GM12865 (cell line): ENCODE measurements at regions not wholly inside any gene's neighbourhood (a gene's known extent, or its start where the extent isn't known, plus 50 kb on each side); places are given as distances from the start of the nearest gene placed in this dataset.
"Not testable (repeated sequence)": the region's sequence is repeated elsewhere in the genome, so short reads cannot be mapped to it uniquely, and the experiment has no call there.

Source experiments
- DNase-seq: peaks from one replicate; pipeline ENCODE4 v3.0.0; 2010; ENCODE audit warnings: low read depth
- H3K4me3 ChIP-seq: 2 replicates; pipeline ENCODE4 v1.5.1; 2011; ENCODE audit warnings: mild to moderate bottlenecking, low read depth, low read length, control low read depth
- TF ChIP-seq, protein P1 (sequence below): IDR thresholded peaks from 2 replicates; pipeline ENCODE4 v1.5.1; 2011; ENCODE audit warnings: low read length, control low read depth, low read depth, inconsistent platforms; ENCODE audit not compliant: insufficient read depth; ENCODE audit errors: missing control alignments

DNA sequence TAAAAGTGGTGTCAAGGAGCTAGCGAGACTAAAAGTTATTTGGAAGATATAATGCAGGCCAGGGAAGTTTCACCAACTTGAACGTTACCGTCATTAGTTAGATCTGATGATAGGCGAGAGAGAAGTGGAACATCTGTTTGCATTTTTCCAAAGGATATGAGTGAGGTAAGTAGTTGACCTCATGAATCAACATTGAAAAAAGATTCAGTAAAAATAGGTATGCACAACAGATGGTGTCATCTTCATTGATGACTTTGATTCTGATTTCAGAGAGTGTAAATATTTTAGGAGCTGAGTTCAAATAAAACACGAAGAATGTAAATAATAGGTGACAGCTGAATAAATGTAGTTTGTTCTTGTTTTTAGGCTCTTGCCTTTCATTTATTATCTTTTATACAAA lies 998.9 kb upstream of the CDH6 start:
- no peak for DNase-seq
- TF ChIP-seq, protein P1, sequence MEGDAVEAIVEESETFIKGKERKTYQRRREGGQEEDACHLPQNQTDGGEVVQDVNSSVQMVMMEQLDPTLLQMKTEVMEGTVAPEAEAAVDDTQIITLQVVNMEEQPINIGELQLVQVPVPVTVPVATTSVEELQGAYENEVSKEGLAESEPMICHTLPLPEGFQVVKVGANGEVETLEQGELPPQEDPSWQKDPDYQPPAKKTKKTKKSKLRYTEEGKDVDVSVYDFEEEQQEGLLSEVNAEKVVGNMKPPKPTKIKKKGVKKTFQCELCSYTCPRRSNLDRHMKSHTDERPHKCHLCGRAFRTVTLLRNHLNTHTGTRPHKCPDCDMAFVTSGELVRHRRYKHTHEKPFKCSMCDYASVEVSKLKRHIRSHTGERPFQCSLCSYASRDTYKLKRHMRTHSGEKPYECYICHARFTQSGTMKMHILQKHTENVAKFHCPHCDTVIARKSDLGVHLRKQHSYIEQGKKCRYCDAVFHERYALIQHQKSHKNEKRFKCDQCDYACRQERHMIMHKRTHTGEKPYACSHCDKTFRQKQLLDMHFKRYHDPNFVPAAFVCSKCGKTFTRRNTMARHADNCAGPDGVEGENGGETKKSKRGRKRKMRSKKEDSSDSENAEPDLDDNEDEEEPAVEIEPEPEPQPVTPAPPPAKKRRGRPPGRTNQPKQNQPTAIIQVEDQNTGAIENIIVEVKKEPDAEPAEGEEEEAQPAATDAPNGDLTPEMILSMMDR, result no peak
- no peak overlapping the region for H3K4me3 ChIP-seq

- no peak overlapping the region for H3K4me3 ChIP-seq
- TF ChIP-seq, protein P1, result no peak
- no peak for DNase-seq
These were observed 1009.7 kb upstream of the CDH6 start for GRCh38 chr5:30183795-30184194.

DNA sequence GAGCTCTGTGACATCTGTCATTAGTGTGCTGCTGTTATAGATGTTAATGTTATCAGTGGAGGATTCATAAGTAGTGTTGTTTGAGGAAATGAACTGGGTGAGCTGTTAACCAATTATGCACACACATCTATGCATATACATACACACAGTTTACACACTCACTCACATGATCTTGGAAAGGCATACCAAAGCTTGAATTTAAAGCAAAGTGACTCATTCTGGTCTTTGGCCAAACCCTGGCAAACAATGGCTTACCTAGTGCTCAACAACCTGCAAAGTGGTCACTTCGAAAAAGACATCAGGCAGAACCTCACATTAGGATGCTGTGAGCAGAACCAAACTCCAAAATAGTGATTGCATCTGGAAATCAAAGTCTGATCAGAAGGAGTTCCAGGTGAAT lies 1037.3 kb upstream of the CDH6 start:
- TF ChIP-seq, protein P1, result no peak
- no peak for DNase-seq
- H3K4me3 ChIP-seq, result no peak overlapping the region

GRCh38 chr5:30152431-30152830 lies 1041.1 kb upstream of the CDH6 start:
- no peak overlapping the region for H3K4me3 ChIP-seq
- TF ChIP-seq, protein P1, result no peak
- no peak for DNase-seq

DNA sequence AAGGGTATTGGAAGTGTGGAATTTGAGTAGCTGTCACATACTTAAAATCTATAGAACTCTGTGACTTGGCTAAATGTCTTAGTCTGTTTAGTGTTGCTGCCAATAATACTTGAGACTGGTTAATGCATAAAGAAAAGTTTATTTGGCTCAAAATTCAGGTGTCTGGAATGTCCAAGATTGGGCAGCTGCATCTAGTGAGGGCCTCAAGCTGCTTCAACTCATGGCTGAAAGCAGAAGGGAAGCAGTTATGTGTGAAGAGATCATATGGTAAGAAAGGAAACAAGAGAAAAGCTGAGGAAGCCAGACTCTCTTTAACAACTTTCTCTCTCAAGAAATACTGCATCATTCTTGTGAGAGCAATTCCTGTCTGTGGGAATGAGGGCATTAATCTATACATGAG lies 1043.3 kb upstream of the CDH6 start:
- no peak for DNase-seq
- TF ChIP-seq, protein P1, result no peak
- no peak overlapping the region for H3K4me3 ChIP-seq

GRCh38 chr5:30149526-30149925 lies 1044.0 kb upstream of the CDH6 start:
- no peak overlapping the region for H3K4me3 ChIP-seq

GRCh38 chr5:30147976-30148375 lies 1045.5 kb upstream of the CDH6 start:
- no peak for DNase-seq
- H3K4me3 ChIP-seq, result no peak overlapping the region
- TF ChIP-seq, protein P1, result no peak

More at GRCh38 chr5:30149526-30149925, 1044.0 kb upstream of the CDH6 start:
- TF ChIP-seq, protein P1, result no peak
- no peak for DNase-seq

GRCh38 chr5:30144059-30144458 lies 1049.4 kb upstream of the CDH6 start:
- not testable (repeated sequence) for DNase-seq, H3K4me3 ChIP-seq
